ENCODE measurements at regions not wholly inside any gene's neighbourhood (a gene's known extent, or its start where the extent isn't known, plus 50 kb on each side); places are given as distances from the start of the nearest gene placed in this dataset.
A peak's percentile ranks its signal among the peaks of the same experiment; 100 is the strongest.

GRCh38 chr9:17005056-17005823, 129.6 kb upstream of the CNTLN start:
- H3K79me2 ChIP-seq (ENCODE audit: control insufficient read depth in 1 of 2, insufficient read depth in 2 of 2, low read length in 2 of 2): no peaks in the 10 kb centered on the region
- no peaks in the 10 kb centered on the region for H3K79me1 ChIP-seq (ENCODE audit: low read depth, low read length)
- no peak overlapping the region for H2AK5ac ChIP-seq (ENCODE audit: low read depth, low read length)
- H4K8ac ChIP-seq (ENCODE audit: extremely low read depth, insufficient read depth, low read length): no peak overlapping the region
- H3K4me1 ChIP-seq (replicated peaks in 1 of 4; ENCODE audit: control insufficient read depth in 3 of 4, insufficient read depth in 4 of 4, low read length in 3 of 4): no peaks in the 10 kb centered on the region
- no peaks in the 10 kb centered on the region for H3K9me3 ChIP-seq (ENCODE audit: insufficient read depth in 2 of 2, low read depth in 1 of 2, low read length in 1 of 2)
- no peak overlapping the region for H2BK15ac ChIP-seq (ENCODE audit: low read length)
- H3K9ac ChIP-seq (replicated peaks in 1 of 4; ENCODE audit: extremely low read depth in 1 of 4, low read depth in 3 of 4, low read length in 3 of 4): no peak overlapping the region
- no peak overlapping the region for H3K4me3 ChIP-seq (ENCODE audit: extremely low read depth in 1 of 4, insufficient read depth in 2 of 4, low read depth in 3 of 4, low read length in 4 of 4)
- H2BK120ac ChIP-seq (replicated peaks; ENCODE audit: low read depth, low read length): no peak overlapping the region
- no peak overlapping the region for H2BK5ac ChIP-seq (ENCODE audit: low read depth, low read length)
- H4K20me1 ChIP-seq (replicated peaks in 1 of 2; ENCODE audit: control insufficient read depth in 1 of 2, insufficient read depth in 2 of 2, low read length in 2 of 2): no peaks in the 10 kb centered on the region
- WGBS, 2 experiments (ENCODE audit: extremely low coverage in 1 of 2, insufficient coverage in 1 of 2, insufficient read length in 1 of 2, insufficient replicate concordance in 2 of 2, low coverage in 1 of 2, low lambda C conversion rate in 2 of 2, missing lambda C conversion rate in 1 of 2): 66% methylated on average over 12 of the region's 12 CpGs; no CpG with 5 or more reads in 1 of the 2 experiments
- H3K56ac ChIP-seq (replicated peaks; ENCODE audit: insufficient read length, low read depth, low read length): no peak overlapping the region
- H3K36me3 ChIP-seq (ENCODE audit: control insufficient read depth in 2 of 4, insufficient read depth in 4 of 4, low read length in 3 of 4): no peaks in the 10 kb centered on the region
- H3K27ac ChIP-seq (ENCODE audit: low read depth, low read length): no peak overlapping the region
- H4K5ac ChIP-seq (ENCODE audit: insufficient read length, low read depth, low read length): no peak overlapping the region
- FAIRE-seq: no peak
- no peaks in the 10 kb centered on the region for H3K27me3 ChIP-seq (replicated peaks in 1 of 4; ENCODE audit: control insufficient read depth in 3 of 4, extremely low read depth in 1 of 4, insufficient read depth in 3 of 4, low read length in 3 of 4)
- H3K18ac ChIP-seq (ENCODE audit: extremely low read depth, low read length): no peak overlapping the region
- H3K4ac ChIP-seq (replicated peaks; ENCODE audit: insufficient read length, low read depth, low read length): no peak overlapping the region
- ChIA-PET CTCF (ENCODE audit: partially characterized antibody) (interaction anchor here (0.5 kb wide), 1 partner anchor 437 kb away, joined by 3 read pairs; no protein-coding TSS in a partner anchor), POLR2A (ENCODE audit: partially characterized antibody) (interaction anchor here (1.6 kb wide), 1 partner anchor 11 kb away, joined by 4 read pairs; no protein-coding TSS in a partner anchor)
- H3K23ac ChIP-seq (ENCODE audit: insufficient read length): no peak overlapping the region
- TF ChIP-seq TCF12 (IDR thresholded peaks at IDR 0.05; ENCODE audit: low read depth, low read length): no peak
- no peak for TF ChIP-seq RNF2 (IDR thresholded peaks at IDR 0.05; ENCODE audit: borderline replicate concordance, low read depth, low read length, missing control alignments, poor library complexity, severe bottlenecking)
- no peak for TF ChIP-seq GABPA (IDR thresholded peaks at IDR 0.05; ENCODE audit: borderline replicate concordance, insufficient read depth, low read length)
- no peak for TF ChIP-seq POLR2AphosphoS5 (IDR thresholded peaks at IDR 0.05; ENCODE audit: low read depth, low read length)
- TF ChIP-seq PHF8 (conservative IDR thresholded peaks at IDR 0.05; ENCODE audit: low read depth, low read length): no peak
- TF ChIP-seq KDM5A (IDR thresholded peaks at IDR 0.05; ENCODE audit: low read length): no peak
- TF ChIP-seq SIX5 (IDR thresholded peaks at IDR 0.05; ENCODE audit: low read depth, low read length): no peak
- no peak for TF ChIP-seq NANOG (IDR thresholded peaks at IDR 0.05; ENCODE audit: insufficient read depth, low read depth, low read length, poor library complexity, severe bottlenecking)
- no peak for TF ChIP-seq ATF3 (IDR thresholded peaks at IDR 0.05; ENCODE audit: insufficient read depth, low read depth, low read length)
- H4K91ac ChIP-seq (replicated peaks; ENCODE audit: insufficient read length, low read length): no peak overlapping the region
- peak overlapping the region; percentile 37; the same call in 1 of the 2 replicates for H2AFZ ChIP-seq (ENCODE audit: low read length)
- peak in 1 of 2 experiments; percentile 21 for DNase-seq (ENCODE audit: low read depth in 1 of 2, low spot score in 2 of 2)
- no peak overlapping the region for H3K4me2 ChIP-seq (ENCODE audit: insufficient read depth in 1 of 2, low read depth in 2 of 2, low read length in 2 of 2)
- H2BK12ac ChIP-seq (ENCODE audit: low read depth, low read length): no peak overlapping the region
- no peaks in the 10 kb centered on the region for H3K23me2 ChIP-seq (ENCODE audit: low read depth, low read length)
- no peak overlapping the region for H3K14ac ChIP-seq (ENCODE audit: insufficient read length)
- no peak overlapping the region for H2BK20ac ChIP-seq (ENCODE audit: low read length)

Measured in H1 (cell line).